ENCODE measurements at regions not wholly inside any gene's neighbourhood (a gene's known extent, or its start where the extent isn't known, plus 50 kb on each side); places are given as distances from the start of the nearest gene placed in this dataset.

GRCh38 chr3:38970851-38971638 is 80.7 kb downstream of the SCN11A start:
- H3K4me2 ChIP-seq, result no peak overlapping the region
- no peak overlapping the region for H2AFZ ChIP-seq (ENCODE audit: low read depth)
- H3K4me1 ChIP-seq (ENCODE audit: low read depth, poor library complexity, severe bottlenecking), result no peaks in the 10 kb centered on the region
- TF ChIP-seq CTCF (conservative IDR thresholded peaks at IDR 0.05; ENCODE audit: low read depth, low read length), result no peak
- H3K9ac ChIP-seq, result no peak overlapping the region
- no peak overlapping the region for H3K4me3 ChIP-seq (IDR thresholded peaks at IDR 0.05; ENCODE audit: insufficient read depth, low read depth, low read length)
- no peaks in the 10 kb centered on the region for H4K20me1 ChIP-seq (ENCODE audit: insufficient read depth)
- H3K79me2 ChIP-seq (ENCODE audit: insufficient read depth, low read depth), result no peaks in the 10 kb centered on the region
- no peaks in the 10 kb centered on the region for H3K36me3 ChIP-seq (ENCODE audit: insufficient read depth)
- no peak overlapping the region for H3K27ac ChIP-seq
- H3K27me3 ChIP-seq (ENCODE audit: insufficient read depth, low read depth), result no peaks in the 10 kb centered on the region

DNA sequence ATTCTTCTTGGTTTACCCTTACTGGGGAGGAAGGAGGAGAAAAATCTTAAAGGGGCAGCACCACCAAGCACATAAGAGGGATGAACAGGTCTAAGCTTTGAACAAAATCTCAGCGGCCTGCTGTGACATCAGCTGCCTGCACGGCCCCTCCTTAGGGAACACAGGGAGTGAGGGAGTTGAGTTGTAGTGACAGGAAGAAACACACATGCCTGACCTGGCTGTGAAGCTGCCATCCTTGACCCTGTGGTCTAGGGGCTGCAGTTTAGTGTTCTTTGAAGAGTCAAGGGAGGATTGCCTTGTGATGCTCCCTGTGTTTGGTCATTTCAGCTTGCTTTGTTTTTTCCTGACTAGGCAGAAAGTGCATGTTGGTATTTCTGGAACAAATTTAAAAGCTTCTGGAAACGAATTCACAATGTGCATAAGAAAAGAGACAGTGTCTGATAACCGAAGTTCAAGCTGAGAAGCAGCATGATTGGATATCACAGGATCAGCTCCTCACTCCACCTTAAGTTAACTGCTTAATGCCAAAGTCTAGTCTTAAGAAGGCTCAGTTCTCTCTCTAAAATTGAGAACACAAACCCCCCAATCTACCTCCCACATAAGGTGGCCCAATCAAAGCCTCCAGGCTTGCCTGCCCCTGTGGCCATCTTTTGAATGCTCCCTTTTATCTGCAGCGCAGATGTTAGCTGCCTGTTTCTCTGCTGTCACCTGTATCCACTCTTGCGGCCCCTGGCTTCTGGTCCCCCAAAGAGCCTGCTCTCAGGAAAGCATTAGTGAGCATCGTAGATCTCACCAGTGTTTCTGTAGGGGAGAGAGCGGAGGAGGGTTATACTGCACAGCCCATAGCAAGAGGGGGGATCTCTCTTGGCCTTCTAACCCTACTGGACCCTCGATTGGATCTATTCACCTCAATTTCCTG is 82.2 kb downstream of the SCN11A start:
- H3K4me2 ChIP-seq, result no peak overlapping the region
- H3K27me3 ChIP-seq (ENCODE audit: insufficient read depth, low read depth), result no peaks in the 10 kb centered on the region
- no peaks in the 10 kb centered on the region for H3K4me1 ChIP-seq (ENCODE audit: low read depth, poor library complexity, severe bottlenecking)
- no peaks in the 10 kb centered on the region for H3K36me3 ChIP-seq (ENCODE audit: insufficient read depth)
- H3K79me2 ChIP-seq (ENCODE audit: insufficient read depth, low read depth), result no peaks in the 10 kb centered on the region
- no peak for TF ChIP-seq CTCF (conservative IDR thresholded peaks at IDR 0.05; ENCODE audit: low read depth, low read length)
- H2AFZ ChIP-seq (ENCODE audit: low read depth), result no peak overlapping the region
- no peak overlapping the region for H3K9ac ChIP-seq
- H3K27ac ChIP-seq, result no peak overlapping the region
- H4K20me1 ChIP-seq (ENCODE audit: insufficient read depth), result no peaks in the 10 kb centered on the region
- H3K4me3 ChIP-seq (IDR thresholded peaks at IDR 0.05; ENCODE audit: insufficient read depth, low read depth, low read length), result no peak overlapping the region

GRCh38 chr3:38968891-38969290 is 82.9 kb downstream of the SCN11A start:
- Histone ChIP-seq H3K4me3 (IDR thresholded peaks at IDR 0.05; ENCODE audit: insufficient read depth, low read depth, low read length) (no peak overlapping the region), H3K27me3 (ENCODE audit: insufficient read depth, low read depth) (no peaks in the 10 kb centered on the region), H2AFZ (ENCODE audit: low read depth) (no peak overlapping the region), H3K9ac (no peak overlapping the region), H3K4me2 (no peak overlapping the region), H3K27ac (no peak overlapping the region), H3K4me1 (ENCODE audit: low read depth, poor library complexity, severe bottlenecking) (no peaks in the 10 kb centered on the region), H3K36me3 (ENCODE audit: insufficient read depth) (no peaks in the 10 kb centered on the region), H4K20me1 (ENCODE audit: insufficient read depth) (no peaks in the 10 kb centered on the region), H3K79me2 (ENCODE audit: insufficient read depth, low read depth) (no peaks in the 10 kb centered on the region)
- no peak for TF ChIP-seq CTCF (conservative IDR thresholded peaks at IDR 0.05; ENCODE audit: low read depth, low read length)

DNA sequence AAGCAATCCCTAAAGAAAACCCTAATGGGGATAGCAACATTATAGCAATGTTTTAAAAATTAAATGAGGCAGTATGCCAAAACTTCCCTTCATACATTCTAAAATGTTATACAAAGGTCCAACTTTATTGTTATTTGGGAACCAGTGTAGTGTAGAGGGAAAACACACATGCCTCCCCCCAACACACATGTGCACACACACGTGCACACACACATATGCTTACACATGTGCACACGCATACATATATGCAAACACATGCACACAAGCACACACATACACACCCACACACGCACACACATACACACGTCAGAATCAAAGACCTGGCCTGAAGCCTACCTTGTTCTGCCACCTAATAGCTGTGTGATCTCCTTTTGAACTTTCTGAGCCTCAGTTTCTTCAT is 83.3 kb downstream of the SCN11A start:
- Histone ChIP-seq H3K36me3 (ENCODE audit: insufficient read depth) (no peaks in the 10 kb centered on the region), H3K27me3 (ENCODE audit: insufficient read depth, low read depth) (no peaks in the 10 kb centered on the region), H3K4me1 (ENCODE audit: low read depth, poor library complexity, severe bottlenecking) (no peaks in the 10 kb centered on the region), H3K79me2 (ENCODE audit: insufficient read depth, low read depth) (no peaks in the 10 kb centered on the region), H3K9ac (no peak overlapping the region), H2AFZ (ENCODE audit: low read depth) (no peak overlapping the region), H3K27ac (no peak overlapping the region), H3K4me2 (no peak overlapping the region), H3K4me3 (IDR thresholded peaks at IDR 0.05; ENCODE audit: insufficient read depth, low read depth, low read length) (no peak overlapping the region), H4K20me1 (ENCODE audit: insufficient read depth) (no peaks in the 10 kb centered on the region)
- no peak for TF ChIP-seq CTCF (conservative IDR thresholded peaks at IDR 0.05; ENCODE audit: low read depth, low read length)
